NB4 (cell line): ENCODE measurements at regions not wholly inside any gene's neighbourhood (a gene's known extent, or its start where the extent isn't known, plus 50 kb on each side); places are given as distances from the start of the nearest gene placed in this dataset.

Source experiments
- POLR2A ChIP-seq: IDR thresholded peaks from 2 replicates; pipeline ENCODE4 v1.6.1; 2011; ENCODE audit warnings: mild to moderate bottlenecking; ENCODE audit not compliant: insufficient read length; ENCODE audit errors: extremely low read depth
- TF ChIP-seq, protein P1 (sequence below): IDR thresholded peaks from one replicate; pipeline ENCODE4 v1.5.1; 2012; ENCODE audit warnings: low read depth, low read length

- TF ChIP-seq, protein P1, sequence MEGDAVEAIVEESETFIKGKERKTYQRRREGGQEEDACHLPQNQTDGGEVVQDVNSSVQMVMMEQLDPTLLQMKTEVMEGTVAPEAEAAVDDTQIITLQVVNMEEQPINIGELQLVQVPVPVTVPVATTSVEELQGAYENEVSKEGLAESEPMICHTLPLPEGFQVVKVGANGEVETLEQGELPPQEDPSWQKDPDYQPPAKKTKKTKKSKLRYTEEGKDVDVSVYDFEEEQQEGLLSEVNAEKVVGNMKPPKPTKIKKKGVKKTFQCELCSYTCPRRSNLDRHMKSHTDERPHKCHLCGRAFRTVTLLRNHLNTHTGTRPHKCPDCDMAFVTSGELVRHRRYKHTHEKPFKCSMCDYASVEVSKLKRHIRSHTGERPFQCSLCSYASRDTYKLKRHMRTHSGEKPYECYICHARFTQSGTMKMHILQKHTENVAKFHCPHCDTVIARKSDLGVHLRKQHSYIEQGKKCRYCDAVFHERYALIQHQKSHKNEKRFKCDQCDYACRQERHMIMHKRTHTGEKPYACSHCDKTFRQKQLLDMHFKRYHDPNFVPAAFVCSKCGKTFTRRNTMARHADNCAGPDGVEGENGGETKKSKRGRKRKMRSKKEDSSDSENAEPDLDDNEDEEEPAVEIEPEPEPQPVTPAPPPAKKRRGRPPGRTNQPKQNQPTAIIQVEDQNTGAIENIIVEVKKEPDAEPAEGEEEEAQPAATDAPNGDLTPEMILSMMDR = no peak
- TF ChIP-seq POLR2A = no peak
These were observed 65.3 kb upstream of the ABLIM1 start for GRCh38 chr10:114723361-114723760.
